ENCODE measurements at regions not wholly inside any gene's neighbourhood (a gene's known extent, or its start where the extent isn't known, plus 50 kb on each side); places are given as distances from the start of the nearest gene placed in this dataset.

DNA sequence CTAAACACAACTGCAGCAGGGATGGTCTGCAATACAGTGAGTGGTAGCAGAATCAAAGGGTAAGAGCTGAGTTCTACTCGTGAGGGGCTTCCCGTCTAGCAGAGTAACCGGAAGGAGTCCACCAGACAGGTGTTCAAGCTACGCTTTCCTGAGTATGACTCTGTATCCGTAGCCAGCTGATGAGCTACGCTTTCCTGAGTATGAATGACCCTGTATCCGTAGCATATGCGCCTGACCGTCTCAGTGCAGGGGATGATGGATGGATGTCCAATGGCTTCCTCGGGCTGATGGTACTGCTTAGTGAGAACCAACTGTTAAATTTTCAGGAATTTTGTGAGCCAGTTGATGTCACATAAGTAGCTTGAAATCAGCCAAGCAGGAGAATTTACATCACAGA, 244.1 kb upstream of the MYT1L start (continued):
- TF ChIP-seq, protein P1, sequence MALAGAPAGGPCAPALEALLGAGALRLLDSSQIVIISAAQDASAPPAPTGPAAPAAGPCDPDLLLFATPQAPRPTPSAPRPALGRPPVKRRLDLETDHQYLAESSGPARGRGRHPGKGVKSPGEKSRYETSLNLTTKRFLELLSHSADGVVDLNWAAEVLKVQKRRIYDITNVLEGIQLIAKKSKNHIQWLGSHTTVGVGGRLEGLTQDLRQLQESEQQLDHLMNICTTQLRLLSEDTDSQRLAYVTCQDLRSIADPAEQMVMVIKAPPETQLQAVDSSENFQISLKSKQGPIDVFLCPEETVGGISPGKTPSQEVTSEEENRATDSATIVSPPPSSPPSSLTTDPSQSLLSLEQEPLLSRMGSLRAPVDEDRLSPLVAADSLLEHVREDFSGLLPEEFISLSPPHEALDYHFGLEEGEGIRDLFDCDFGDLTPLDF (CRISPR knock-in tag; IDR thresholded peaks at IDR 0.05): no peak
- no peak for TF ChIP-seq MAFK (IDR thresholded peaks at IDR 0.05; ENCODE audit: low read length)

DNA sequence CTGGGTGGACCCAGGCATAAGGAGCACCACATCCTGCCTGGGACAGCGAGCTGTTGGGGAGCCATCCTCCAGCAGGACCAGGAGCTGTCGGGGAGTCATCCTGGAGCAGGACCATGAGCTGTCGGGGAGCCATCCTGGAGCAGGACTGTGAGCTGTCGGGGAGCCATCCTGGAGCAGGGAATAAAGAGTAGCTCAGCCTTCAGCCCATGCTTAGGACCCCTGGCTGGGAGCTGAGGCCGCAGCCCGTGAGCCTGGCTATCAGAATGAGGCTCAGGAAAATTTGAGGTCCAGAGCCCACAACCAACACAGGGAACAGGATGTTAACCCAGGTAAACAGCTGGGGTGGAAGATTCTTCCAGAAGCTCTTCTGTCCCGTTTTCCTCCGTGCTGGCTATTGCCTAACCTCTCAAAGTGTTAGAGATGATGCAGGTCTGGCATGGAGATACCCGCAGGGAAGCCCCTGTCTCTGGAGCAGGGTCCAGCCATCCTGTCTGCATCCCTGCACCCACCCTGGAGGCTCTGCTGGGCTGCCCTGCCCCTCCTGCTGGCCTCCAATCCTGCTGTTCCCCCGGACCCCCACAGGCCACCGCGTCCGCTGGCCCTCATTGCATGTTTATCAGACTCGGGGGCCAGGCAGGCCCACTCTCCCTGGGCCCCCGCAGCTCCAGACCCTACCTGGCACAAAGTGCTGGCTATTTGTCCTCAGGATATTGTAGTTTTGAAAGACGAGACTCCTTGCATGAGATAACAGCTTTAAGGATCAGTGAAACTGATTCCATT, 243.5 kb upstream of the MYT1L start:
- intact Hi-C loops (cut with micrococcal nuclease): no loop called here
- H3K9me1 ChIP-seq (ENCODE audit: control insufficient read depth, insufficient read depth, low read length): no peaks in the 10 kb centered on the region
- TF ChIP-seq, protein P2, sequence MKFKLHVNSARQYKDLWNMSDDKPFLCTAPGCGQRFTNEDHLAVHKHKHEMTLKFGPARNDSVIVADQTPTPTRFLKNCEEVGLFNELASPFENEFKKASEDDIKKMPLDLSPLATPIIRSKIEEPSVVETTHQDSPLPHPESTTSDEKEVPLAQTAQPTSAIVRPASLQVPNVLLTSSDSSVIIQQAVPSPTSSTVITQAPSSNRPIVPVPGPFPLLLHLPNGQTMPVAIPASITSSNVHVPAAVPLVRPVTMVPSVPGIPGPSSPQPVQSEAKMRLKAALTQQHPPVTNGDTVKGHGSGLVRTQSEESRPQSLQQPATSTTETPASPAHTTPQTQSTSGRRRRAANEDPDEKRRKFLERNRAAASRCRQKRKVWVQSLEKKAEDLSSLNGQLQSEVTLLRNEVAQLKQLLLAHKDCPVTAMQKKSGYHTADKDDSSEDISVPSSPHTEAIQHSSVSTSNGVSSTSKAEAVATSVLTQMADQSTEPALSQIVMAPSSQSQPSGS (CRISPR knock-in tag; IDR thresholded peaks at IDR 0.05): no peak
- TF ChIP-seq GATA2 (CRISPR knock-in tag; IDR thresholded peaks at IDR 0.05) (no peak), ZNF41 (CRISPR knock-in tag; conservative IDR thresholded peaks at IDR 0.05) (no peak), COPS2 (conservative IDR thresholded peaks at IDR 0.05) (no peak), SAFB (IDR thresholded peaks at IDR 0.05; ENCODE audit: borderline replicate concordance, low read depth, low read length) (no peak), JUN (IDR thresholded peaks at IDR 0.05; ENCODE audit: borderline replicate concordance, low read depth, low read length) (no peak), JUN (CRISPR knock-in tag; IDR thresholded peaks at IDR 0.05; ENCODE audit: borderline replicate concordance) (no peak), ELF1 (tag; IDR thresholded peaks at IDR 0.05) (no peak)
- TF ChIP-seq, protein P3, sequence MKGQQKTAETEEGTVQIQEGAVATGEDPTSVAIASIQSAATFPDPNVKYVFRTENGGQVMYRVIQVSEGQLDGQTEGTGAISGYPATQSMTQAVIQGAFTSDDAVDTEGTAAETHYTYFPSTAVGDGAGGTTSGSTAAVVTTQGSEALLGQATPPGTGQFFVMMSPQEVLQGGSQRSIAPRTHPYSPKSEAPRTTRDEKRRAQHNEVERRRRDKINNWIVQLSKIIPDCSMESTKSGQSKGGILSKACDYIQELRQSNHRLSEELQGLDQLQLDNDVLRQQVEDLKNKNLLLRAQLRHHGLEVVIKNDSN (CRISPR knock-in tag; IDR thresholded peaks at IDR 0.05): no peak
- TF ChIP-seq, protein P4, sequence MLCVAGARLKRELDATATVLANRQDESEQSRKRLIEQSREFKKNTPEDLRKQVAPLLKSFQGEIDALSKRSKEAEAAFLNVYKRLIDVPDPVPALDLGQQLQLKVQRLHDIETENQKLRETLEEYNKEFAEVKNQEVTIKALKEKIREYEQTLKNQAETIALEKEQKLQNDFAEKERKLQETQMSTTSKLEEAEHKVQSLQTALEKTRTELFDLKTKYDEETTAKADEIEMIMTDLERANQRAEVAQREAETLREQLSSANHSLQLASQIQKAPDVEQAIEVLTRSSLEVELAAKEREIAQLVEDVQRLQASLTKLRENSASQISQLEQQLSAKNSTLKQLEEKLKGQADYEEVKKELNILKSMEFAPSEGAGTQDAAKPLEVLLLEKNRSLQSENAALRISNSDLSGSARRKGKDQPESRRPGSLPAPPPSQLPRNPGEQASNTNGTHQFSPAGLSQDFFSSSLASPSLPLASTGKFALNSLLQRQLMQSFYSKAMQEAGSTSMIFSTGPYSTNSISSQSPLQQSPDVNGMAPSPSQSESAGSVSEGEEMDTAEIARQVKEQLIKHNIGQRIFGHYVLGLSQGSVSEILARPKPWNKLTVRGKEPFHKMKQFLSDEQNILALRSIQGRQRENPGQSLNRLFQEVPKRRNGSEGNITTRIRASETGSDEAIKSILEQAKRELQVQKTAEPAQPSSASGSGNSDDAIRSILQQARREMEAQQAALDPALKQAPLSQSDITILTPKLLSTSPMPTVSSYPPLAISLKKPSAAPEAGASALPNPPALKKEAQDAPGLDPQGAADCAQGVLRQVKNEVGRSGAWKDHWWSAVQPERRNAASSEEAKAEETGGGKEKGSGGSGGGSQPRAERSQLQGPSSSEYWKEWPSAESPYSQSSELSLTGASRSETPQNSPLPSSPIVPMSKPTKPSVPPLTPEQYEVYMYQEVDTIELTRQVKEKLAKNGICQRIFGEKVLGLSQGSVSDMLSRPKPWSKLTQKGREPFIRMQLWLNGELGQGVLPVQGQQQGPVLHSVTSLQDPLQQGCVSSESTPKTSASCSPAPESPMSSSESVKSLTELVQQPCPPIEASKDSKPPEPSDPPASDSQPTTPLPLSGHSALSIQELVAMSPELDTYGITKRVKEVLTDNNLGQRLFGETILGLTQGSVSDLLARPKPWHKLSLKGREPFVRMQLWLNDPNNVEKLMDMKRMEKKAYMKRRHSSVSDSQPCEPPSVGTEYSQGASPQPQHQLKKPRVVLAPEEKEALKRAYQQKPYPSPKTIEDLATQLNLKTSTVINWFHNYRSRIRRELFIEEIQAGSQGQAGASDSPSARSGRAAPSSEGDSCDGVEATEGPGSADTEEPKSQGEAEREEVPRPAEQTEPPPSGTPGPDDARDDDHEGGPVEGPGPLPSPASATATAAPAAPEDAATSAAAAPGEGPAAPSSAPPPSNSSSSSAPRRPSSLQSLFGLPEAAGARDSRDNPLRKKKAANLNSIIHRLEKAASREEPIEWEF (CRISPR knock-in tag; IDR thresholded peaks at IDR 0.05): no peak

More for the DNA sequence above, 243.5 kb upstream of the MYT1L start:
- ChIA-PET POLR2A (no interaction called here), CTCF (ENCODE audit: low intra/inter-chr PET ratio) (no interaction called here)
- Histone ChIP-seq H3K4me2 (ENCODE audit: insufficient read depth, low read length) (no peak overlapping the region), H3K9ac (ENCODE audit: insufficient read depth in 1 of 2, low read depth in 2 of 2, low read length in 2 of 2) (no peak overlapping the region), H4K20me1 (replicated peaks; ENCODE audit: control insufficient read depth, insufficient read depth, low read length) (no peaks in the 10 kb centered on the region), H3K36me3 (ENCODE audit: control insufficient read depth, insufficient read depth, low read length) (no peaks in the 10 kb centered on the region), H3K27me3 (ENCODE audit: control insufficient read depth in 2 of 2, insufficient read depth in 2 of 2, low read length in 2 of 2) (peaks cover 5 to 39% of the 10 kb centered on the region in 2 experiments; a peak in 4 of 5 replicates), H3K4me1 (replicated peaks in 1 of 2; ENCODE audit: control insufficient read depth in 2 of 2, insufficient read depth in 2 of 2, low read length in 2 of 2) (peaks cover 0 to 4% of the 10 kb centered on the region in 2 experiments; a peak in 1 of 5 replicates), H3K4me3 (no peak overlapping the region), H3K27ac (ENCODE audit: extremely low read depth, low read depth, low read length) (no peak overlapping the region), H3K79me2 (ENCODE audit: control insufficient read depth, insufficient read depth, low read length) (no peaks in the 10 kb centered on the region), H2AFZ (ENCODE audit: low read depth, low read length) (no peak overlapping the region), H3K9me3 (replicated peaks; ENCODE audit: control insufficient read depth, insufficient read depth, low read depth, low read length) (peaks cover 8% of the 10 kb centered on the region; the same call in 1 of the 2 replicates)
- DNase-seq (ENCODE audit: extremely low read depth in 1 of 4, low spot score in 3 of 4): no peak
- FAIRE-seq: no peak
- no peak for ATAC-seq
- BruUV-seq (replicated peaks): no TSS peak
- in situ Hi-C loops (cut with MboI): no loop called here
- under 1% methylated on average over 14 of the region's 16 CpGs for WGBS (ENCODE audit: insufficient coverage, low coverage, missing lambda C conversion rate)

Measured in K562 (cell line).